HG03103 (cell line): ENCODE measurements at regions not wholly inside any gene's neighbourhood (a gene's known extent, or its start where the extent isn't known, plus 50 kb on each side); places are given as distances from the start of the nearest gene placed in this dataset.

Experiments
- ATAC-seq: cut with Tn5 transposase; IDR thresholded peaks from one replicate; pipeline ENCODE4 v1.9.1; 2021; ENCODE audit warnings: low read depth; ENCODE audit not compliant: unreplicated experiment

GRCh38 chr4:44869222-44869882, 143.0 kb upstream of the GNPDA2 start:
- no peak for ATAC-seq

- no peak for ATAC-seq
Measured at GRCh38 chr4:44861756-44862155, 135.4 kb upstream of the GNPDA2 start.

- ATAC-seq, result no peak
Measured at GRCh38 chr4:44859477-44859876, 133.1 kb upstream of the GNPDA2 start.

GRCh38 chr4:44848466-44848865, 122.1 kb upstream of the GNPDA2 start:
- no peak for ATAC-seq

GRCh38 chr4:44845993-44846392, 119.6 kb upstream of the GNPDA2 start:
- ATAC-seq, result no peak

- ATAC-seq, result no peak
Measured at GRCh38 chr4:44845309-44845708, 119.0 kb upstream of the GNPDA2 start.

GRCh38 chr4:44842531-44842930, 116.2 kb upstream of the GNPDA2 start:
- ATAC-seq, result no peak

GRCh38 chr4:44817930-44818329, 91.6 kb upstream of the GNPDA2 start:
- ATAC-seq, result no peak

GRCh38 chr4:44806071-44806470, 79.7 kb upstream of the GNPDA2 start:
- ATAC-seq, result no peak

GRCh38 chr4:44804301-44804700, 77.9 kb upstream of the GNPDA2 start:
- no peak for ATAC-seq

GRCh38 chr4:44801384-44801783, 75.0 kb upstream of the GNPDA2 start:
- no peak for ATAC-seq

GRCh38 chr4:44791831-44792230, 65.5 kb upstream of the GNPDA2 start:
- no peak for ATAC-seq

- no peak for ATAC-seq
Measured at GRCh38 chr4:44777115-44777514, 50.8 kb upstream of the GNPDA2 start.
